Epidermal melanocyte (primary cell): ENCODE measurements at regions not wholly inside any gene's neighbourhood (a gene's known extent, or its start where the extent isn't known, plus 50 kb on each side); places are given as distances from the start of the nearest gene placed in this dataset.

Experiments used
- DNase-seq: peaks from one replicate; pipeline ENCODE4 v3.0.0; 2011; ENCODE audit warnings: low spot score; ENCODE audit not compliant: insufficient read length

DNA sequence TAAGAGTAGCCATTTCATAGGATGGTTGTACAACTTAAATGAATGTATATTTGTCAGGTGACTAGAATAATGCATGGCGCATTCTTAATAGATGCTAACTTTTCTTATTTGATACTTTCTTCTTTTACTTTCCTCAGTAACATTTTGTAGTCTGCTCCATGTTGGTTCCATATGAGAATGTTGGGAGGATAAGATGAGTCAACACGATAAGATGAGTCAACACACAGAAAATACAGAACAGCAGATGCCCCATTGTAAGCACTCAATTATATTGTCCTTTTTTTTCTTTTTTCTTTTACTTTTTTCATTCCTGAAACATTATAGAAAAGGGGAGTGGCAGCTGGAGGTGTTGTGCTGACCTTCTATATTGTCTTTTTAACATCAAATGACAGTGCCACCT lies 92.3 kb upstream of the SPATA31C2 start:
- no peak for DNase-seq

DNA sequence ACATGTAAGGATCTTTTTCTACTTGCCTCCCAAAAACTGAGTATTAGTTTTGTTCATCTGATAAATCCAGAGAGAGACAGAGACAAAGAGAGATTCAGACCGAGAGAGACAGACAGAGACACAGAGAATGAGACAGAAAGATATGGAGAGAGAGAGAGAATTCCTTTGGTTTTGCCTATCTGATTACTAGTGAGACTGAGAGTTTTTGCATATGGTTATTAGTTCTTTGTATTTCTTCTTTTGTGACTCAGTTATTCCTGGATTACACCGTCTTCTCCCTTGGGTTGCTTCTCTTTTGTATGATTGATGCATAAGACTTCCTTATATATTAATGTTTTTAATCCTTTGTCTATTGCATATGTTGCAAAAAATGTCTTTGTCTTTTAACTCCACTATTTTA lies 91.2 kb upstream of the SPATA31C2 start:
- no peak for DNase-seq

DNA sequence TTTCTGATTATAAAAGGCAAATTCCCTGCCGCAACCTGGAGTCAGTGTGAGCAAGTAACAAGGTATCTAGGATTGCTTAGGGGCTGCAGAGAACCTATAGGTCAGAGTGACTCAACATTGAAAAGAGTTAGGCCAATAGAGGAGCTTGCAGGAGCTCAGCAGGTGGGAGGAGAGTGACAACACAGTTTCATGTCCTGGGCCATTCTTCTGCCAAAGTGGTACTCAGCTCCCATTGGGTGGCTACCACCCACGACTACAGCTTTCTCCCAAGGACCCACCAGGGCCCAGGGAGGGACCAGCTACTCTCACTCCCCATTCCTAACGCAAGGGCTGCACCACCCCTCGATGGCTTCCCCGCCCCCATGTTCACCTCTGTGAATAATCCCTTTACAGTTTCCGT lies 86.7 kb upstream of the SPATA31C2 start:
- no peak for DNase-seq

DNA sequence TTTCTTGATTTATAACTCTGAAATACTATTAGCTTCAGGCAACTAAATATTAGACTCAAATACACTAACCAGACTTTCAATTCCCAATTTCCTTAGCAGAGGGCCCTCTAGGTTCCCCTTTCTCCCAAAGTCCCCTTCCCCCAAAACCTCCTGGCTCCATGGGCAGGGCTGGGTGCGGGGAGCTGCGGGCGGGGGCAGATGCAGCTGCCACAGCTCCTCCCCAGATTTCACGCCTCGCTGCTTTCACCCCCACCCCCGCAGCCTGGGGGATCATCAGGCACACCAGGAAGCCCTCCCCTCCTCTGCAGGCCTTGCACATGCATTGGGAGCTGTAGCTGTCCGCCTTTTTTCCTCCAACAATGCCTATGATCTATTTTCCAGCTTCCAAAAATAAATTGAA lies 82.8 kb upstream of the SPATA31C2 start:
- no peak for DNase-seq

DNA sequence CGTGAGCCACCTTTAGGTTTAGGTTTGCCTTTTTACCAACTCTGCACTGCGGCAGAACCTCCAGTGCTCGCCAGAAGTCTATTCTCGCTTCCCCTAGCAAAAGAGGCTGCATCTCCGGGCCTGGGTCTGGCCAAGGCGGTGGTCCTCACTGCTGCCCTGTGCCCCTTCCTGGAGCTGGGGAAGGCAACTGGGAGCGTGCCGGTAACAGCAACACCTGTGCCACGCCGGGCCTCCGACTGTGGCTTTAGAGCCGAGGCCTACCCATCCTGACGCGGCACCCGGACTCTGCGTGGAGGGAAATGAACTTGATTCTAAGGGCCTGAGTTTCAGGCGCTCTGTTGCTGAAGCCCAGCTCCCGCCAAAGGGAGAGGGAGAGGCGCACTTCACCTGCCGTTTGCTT lies 82.4 kb upstream of the SPATA31C2 start:
- no peak for DNase-seq

DNA sequence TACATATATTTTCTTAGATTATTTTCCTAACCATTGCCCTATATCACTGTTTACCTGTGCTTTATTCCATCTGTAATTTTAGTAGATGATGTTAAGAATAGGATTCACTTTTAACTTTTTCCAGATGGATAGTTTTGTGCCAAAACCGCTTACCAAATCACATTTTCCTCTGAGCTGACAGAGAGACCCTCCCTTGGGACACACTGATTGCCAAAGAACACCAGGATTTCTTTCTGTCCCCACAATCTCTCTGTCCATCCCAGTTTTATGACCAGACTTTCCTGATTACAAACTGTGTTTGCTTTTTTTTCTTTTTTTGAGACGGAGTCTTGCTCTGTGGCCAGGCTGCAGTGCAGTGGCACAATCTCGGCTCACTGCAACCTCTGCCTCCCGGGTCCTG lies 81.3 kb upstream of the SPATA31C2 start:
- DNase-seq: no peak

DNA sequence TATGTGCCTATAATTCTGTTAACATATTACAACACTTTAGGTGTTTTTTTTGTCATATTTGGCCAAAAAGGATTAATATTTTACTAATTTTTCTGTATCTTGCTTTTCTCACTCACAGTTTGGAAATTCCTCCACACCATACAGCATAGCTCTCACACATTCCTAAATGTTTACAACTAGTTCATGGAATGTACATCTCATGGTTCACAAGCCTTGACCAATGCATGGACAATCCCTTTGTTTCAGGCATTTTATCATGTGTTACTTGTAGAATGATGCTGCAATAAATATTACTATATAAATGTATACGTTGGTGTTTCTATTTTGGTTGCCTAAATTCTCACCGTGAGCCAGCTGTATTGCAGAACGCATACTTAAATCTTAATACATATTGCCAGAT lies 80.5 kb upstream of the SPATA31C2 start:
- no peak for DNase-seq

DNA sequence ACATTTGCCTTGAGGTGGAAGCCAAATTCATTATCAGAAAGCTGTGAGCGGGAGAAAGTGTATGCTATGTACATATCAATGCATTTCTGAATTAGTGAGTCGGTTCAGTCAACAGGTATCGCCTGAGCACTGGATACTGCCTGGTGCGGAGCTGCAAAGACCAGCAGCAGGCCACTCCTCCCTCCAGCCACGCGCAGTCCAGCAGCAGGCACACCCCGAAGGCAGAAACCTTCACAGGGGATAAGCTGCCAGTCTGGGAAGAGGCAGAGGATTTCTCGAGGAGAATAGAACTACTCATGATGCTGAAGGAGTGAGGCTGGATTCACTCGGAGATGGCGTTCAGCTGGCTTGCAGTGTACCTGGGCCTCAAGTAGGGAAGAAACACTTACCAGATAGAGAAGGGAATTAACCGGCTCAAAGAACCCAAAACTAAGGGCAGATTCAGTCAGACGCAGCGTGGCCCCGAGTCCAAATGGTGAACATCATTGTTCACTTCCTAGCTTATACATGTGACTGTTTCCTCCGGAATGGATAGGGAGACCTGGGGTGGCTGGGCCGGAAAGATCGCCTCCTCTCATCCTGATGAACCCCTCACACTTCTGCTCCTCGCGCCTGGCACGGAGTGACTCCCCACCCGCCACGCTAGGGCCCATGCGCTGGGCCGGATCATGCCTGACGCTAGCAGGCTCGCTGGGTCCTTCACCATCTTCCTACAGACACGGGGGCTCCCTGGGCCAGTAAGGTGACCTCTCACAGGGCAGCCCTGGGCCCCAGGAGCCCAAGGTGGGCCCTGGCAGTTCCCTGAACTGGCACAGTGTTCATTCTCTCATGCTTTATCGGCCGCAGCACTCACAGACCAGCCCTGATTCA lies 78.1 kb upstream of the SPATA31C2 start:
- DNase-seq: no peak

DNA sequence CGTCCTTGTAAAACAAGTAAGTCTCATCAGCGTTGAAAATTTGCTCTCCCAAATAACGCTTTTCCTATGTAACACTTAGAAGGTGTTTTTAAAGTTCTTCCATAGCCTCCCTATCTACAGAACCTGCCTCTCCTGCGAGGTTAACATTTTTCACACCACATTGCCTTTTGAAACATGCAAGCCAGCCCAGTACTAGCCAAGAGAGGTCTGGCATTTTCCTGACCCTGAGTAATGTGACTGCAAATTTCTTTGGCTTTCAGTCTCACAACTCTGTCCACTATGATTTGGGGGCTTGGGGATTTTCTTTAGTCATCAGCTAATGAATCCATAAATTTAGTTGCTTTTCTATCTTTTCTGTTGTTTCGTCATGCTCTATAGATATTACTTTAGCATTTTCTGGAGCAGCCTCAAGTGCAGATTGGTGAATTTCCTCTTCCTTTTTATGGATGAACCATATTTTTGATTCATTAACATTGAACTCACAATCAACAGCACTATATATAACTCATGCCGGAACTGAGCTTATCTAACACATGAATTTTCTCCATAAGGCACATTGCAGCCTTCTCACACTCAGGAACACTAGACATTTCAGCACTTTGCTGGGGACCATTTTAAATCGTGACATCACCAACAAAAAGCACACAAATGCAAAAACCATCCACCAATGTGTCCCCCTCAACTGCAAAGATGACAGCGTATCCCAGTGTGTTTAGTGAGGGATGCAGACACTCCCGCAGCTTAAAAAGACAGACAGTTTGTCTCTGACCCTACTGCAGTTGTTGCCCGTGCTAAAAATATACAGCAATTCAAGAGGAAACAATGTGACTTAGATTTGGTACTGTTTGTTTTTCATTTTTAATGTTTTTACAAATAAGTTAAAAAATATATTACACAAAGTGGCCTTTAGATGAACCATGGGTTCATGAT lies 77.2 kb upstream of the SPATA31C2 start:
- DNase-seq: no peak

DNA sequence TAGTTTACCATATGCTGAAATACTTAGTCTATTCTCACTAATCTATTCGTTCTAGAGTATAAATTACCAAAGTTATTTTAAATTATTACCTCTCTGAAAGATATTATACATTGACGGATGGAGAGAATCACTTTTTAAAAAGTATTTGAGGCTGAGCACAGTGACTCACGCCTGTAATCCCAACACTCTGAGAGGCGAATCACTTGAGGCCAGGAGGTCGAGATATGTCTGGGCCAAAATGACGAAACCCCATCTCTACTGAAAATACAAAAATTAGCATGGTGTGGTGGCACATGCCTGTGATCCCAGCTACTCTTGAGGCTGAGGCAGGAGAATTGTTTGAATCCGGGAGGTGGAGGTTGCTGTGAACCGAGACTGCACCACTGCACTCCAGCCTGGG lies 64.0 kb upstream of the SPATA31C2 start:
- DNase-seq: no peak

DNA sequence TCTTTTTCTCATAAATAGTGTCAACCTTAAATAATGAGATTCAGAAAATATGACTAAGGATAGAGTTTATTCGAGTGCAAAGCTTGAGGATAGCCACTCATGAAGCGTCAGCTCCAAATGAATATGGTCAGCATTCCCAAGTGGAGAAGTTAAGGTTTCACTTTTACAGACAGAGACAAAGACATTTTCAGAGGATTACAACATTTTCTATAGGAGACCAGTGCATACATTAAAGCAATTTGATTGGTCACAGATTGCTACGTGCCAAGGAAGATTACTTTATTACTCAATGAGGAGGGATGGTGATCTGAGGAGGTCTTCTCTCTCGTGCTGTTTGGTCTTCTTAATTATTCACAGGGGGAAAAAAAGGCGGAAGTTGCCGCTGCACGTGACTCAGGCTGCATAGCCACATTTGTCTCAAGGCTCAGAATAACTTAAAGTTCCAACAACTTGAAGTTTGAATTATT lies 60.1 kb upstream of the SPATA31C2 start:
- no peak for DNase-seq

DNA sequence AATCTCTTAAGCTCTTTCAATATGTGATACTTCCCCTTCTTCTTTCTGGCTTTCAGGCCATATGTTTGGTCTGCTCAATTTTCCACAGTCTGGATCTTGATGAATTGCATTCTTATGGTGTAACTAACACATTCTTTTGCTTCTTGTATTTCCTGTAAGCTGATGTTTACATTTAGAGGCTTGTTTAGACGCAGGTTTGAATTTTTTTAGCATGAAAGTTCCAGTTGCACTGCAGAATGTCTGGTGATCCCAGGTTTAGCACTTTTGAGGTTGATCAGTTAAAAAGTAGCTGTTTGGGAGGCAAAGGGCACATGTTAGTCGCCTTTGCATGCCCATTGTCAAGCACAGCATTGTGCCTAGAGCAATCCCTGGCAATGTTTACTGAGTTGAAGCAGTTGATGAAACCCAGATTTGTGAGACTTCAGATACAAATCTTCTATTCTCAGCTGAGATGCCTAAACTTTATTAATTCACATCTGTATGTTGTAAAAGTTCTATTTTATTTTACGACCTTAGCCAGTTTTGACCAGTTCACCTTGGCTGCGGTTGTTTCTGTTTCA lies 59.6 kb upstream of the SPATA31C2 start:
- DNase-seq: peak; percentile 50

DNA sequence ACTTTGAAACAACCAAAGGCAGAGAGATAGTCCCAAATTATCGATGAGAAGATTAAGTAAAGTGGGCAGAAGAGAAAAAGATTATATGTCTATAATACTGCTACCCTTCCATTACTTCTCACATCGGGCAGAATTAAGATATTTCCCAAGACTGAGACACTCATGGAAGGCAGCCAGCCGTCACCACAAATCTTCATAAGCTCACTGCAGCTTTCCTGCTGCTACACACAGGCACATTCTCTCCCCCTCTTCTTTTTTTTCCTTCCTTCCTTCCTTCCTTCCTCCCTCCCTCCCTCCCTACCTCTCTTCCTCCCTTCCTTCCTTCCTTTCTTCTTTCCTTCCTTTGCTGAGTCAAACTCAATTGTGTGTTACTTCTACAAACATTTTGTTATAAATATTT lies 58.7 kb upstream of the SPATA31C2 start:
- no peak for DNase-seq

DNA sequence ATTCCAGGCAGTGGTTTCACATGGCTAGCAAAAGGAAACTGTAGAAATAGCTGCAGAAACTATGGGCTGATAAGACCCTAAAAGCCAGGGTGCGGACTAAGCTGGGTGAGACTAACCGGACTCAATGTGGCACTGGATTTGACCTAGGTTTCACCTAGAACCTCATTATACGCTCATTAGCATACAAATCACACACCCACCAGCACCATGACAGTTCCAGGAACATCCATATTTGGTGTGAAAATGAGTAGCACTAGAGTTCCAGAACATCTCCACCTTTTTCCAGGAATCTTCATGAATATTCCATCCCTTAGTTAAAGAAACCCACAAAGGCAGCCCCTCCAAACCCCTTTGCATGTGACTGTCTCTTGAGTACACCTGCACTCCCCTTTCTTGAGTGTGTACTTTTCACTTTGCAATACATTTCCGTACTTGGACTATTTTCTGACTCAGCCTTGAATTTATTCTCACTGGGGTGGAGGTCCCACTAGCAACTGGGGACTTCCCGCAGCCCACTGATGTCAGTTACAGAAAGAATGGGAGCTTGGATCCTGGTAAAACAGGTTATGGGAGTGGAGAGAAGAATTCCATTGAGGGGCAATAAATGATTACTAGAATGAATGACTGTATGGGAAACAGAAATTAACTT lies 58.0 kb upstream of the SPATA31C2 start:
- DNase-seq: no peak

DNA sequence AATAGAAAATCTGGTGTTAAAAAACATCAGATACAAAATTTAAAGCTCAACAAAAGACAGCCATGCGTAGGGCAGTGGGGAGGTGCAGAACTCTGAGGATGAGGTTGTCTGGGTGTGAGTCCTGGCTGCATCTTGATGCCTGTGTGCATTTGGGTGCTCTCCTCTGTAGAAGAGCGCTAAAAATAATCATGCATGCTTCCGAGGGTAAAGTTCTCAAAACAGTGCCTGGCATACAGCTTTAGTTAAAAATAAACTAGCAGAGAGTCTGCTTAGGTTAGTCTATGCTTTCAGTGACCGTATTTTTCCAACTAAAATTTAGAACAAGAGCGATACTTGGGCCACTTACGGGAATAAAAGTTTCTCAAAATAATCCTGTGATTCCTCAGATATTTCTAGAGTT lies 55.5 kb upstream of the SPATA31C2 start:
- DNase-seq: no peak

DNA sequence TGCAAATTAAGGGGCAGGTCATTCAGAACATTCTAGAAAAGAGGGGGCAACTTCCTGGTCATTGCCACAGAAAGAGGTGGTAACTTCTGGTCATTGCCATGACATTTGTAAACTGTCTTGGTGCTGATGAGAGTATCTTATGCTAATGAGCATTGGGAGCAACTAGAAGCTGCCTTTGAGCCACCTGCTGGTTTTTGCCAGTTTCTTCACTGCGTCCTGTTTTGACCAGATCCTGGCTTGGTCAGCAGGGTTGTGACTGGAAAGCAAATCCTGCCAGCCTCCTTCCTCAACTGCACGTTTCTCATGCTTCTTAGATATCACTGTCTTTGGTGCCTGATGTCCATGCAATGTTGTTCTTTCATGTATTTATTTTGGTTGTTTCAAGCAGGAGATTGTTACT lies 53.2 kb upstream of the SPATA31C2 start:
- DNase-seq: no peak

DNA sequence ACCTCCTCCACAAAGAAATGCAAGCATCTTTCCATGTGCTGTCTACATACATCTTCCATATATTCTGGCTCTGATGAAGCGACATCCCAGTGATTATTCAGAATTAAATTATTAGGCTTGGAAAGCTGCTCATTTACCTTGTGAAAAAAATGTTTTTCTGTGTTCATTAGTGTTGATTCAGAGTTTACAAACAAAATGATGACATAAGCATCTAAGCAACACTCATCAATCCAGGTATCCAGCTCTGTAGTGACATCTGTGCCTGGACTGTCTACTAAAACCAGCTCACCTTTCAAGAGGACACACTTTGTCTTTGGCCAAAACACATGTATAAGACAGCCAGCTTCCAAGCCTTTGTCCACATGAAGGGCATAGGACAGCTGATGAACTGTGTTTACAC lies 51.1 kb upstream of the SPATA31C2 start:
- no peak for DNase-seq
